Psoas muscle (tissue), 7 donors: ENCODE measurements at regions not wholly inside any gene's neighbourhood (a gene's known extent, or its start where the extent isn't known, plus 50 kb on each side); places are given as distances from the start of the nearest gene placed in this dataset.

Experiments used
- ATAC-seq, 4 donors: fragments of 200-7000 bp; cut with Tn5 transposase; one replicate each; pipeline ENCODE4 v1.9.1; 2020; ENCODE audit warnings: moderate library complexity in 3 of 4, mild to moderate bottlenecking in 2 of 4
- DNase-seq, 2 donors: peaks; one replicate each; pipeline ENCODE4 v3.0.0-alpha.2; 2020
- H3K27ac ChIP-seq: fragments of 200-600 bp; one replicate; pipeline ENCODE4 v1.8.0; 2022
- H3K27me3 ChIP-seq, 3 donors: fragments of 200-600 bp in 1 of 3; one replicate each; pipeline versions ENCODE4 v1.6.1 to v1.8.0; 2013 to 2022; ENCODE audit warnings: low read length in 2 of 3, mild to moderate bottlenecking in 2 of 3, moderate library complexity in 1 of 3; ENCODE audit not compliant: insufficient read depth in 3 of 3
- H3K36me3 ChIP-seq, 2 donors: fragments of 200-600 bp in 1 of 2; one replicate each; pipeline versions ENCODE4 v1.6.1 to v1.8.0; 2013 to 2022; ENCODE audit warnings: low read depth in 1 of 2, mild to moderate bottlenecking in 1 of 2, moderate library complexity in 1 of 2; ENCODE audit not compliant: insufficient read depth in 1 of 2
- H3K4me1 ChIP-seq: fragments of 200-600 bp; one replicate; pipeline ENCODE4 v1.8.0; 2022
- H3K4me3 ChIP-seq: fragments of 200-600 bp; one replicate; pipeline ENCODE4 v1.8.0; 2022; ENCODE audit warnings: mild to moderate bottlenecking
- H3K9me3 ChIP-seq: fragments of 200-600 bp; one replicate; pipeline ENCODE4 v1.8.0; 2022
- WGBS, 3 donors: extraction: QIAGEN DNeasy Blood & Tissue Kit; methylation state at CpG; one replicate each; pipeline versions ENCODE4 v1.1.6 to v1.1.7; 2013; 5-methylcytosine and 5-hydroxymethylcytosine counted together
- intact Hi-C, 2 donors: fragments of 100-400 bp; cut with DNase I; formaldehyde crosslinking; loops; one replicate each; pipeline versions ENCODE4 v1.11.0 to v1.14.2; 2022
- TF ChIP-seq, protein P1 (sequence below): fragments of 200-600 bp; IDR thresholded peaks from one replicate; pipeline ENCODE4 v1.8.0; 2022; ENCODE audit warnings: antibody characterized with exemption
- donor health status: healthy with polysubstance abuse.
- donor health status: DM: no; HTN: no; CAD: no; lungs with moderate emphysema.
- donor health status: Bipolar disorder and iron deficiency.
- donor health status: healthy.
- donor health status: DM: yes; HTN: yes; CAD: no.
- donor health status: DM: no; HTN: no; CAD: no.
- donor health status: DM: yes; HTN: yes; CAD: no.

DNA sequence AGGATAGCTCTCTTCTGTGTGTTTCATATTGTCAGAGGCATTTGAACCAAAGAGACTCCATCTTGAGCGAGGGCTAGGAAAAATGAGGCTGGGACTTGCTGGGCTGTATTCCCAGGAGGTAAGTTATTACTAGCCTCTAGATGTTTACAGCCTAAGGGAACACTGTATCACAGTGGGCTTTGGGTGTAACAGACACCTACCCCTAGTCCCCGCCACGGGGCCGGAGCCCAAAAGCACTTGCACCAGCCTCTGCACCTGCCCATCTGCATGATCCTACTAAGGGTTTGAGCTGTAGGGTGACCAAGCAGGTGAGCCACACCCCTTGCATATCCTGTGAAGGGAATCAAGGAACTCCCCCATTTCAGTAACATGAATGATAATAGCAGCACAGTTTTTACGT is 1972.2 kb downstream of the OLFM4 start:
- H3K4me3 ChIP-seq: no peak overlapping the region
- WGBS, 3 donors: 75 to 84% (median 83%) methylated on average over 5 of the region's 5 CpGs
- intact Hi-C loops: no loop called here

DNA sequence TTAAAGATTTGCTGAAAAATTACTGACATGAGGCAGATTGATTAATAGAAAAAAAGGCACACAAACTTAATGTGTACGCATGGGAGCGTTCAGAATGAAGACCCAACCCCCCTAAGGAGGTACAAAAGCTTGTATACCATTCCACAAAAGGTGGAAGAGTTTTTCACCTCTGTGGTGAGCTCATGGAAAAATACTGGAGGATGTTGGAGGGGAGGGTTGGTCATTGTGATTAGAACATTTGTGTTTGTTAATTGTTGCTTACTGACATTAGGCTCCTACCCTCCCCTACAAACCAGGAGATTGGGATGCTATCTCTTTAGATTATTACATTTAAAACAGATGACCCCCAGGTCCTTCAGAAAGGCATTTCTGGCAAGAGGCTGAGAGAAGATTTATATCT is 1973.3 kb downstream of the OLFM4 start:
- no peaks in the 10 kb centered on the region for H3K4me1 ChIP-seq
- H3K27ac ChIP-seq: no peak overlapping the region
- ATAC-seq: no peak
- TF ChIP-seq, protein P1, sequence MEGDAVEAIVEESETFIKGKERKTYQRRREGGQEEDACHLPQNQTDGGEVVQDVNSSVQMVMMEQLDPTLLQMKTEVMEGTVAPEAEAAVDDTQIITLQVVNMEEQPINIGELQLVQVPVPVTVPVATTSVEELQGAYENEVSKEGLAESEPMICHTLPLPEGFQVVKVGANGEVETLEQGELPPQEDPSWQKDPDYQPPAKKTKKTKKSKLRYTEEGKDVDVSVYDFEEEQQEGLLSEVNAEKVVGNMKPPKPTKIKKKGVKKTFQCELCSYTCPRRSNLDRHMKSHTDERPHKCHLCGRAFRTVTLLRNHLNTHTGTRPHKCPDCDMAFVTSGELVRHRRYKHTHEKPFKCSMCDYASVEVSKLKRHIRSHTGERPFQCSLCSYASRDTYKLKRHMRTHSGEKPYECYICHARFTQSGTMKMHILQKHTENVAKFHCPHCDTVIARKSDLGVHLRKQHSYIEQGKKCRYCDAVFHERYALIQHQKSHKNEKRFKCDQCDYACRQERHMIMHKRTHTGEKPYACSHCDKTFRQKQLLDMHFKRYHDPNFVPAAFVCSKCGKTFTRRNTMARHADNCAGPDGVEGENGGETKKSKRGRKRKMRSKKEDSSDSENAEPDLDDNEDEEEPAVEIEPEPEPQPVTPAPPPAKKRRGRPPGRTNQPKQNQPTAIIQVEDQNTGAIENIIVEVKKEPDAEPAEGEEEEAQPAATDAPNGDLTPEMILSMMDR: no peak
- intact Hi-C loops: no loop called here
- WGBS, 3 donors: 66 to 91% (median 89%) methylated on average over 2 of the region's 2 CpGs
- H3K27me3 ChIP-seq: no peaks in the 10 kb centered on the region
- H3K4me3 ChIP-seq: no peak overlapping the region
- H3K36me3 ChIP-seq: no peaks in the 10 kb centered on the region
- no peaks in the 10 kb centered on the region for H3K9me3 ChIP-seq
- no peak for DNase-seq

More for the DNA sequence above, 1972.2 kb downstream of the OLFM4 start:
- Histone ChIP-seq H3K4me1 (no peaks in the 10 kb centered on the region), H3K36me3 (no peaks in the 10 kb centered on the region), H3K27ac (no peak overlapping the region), H3K27me3 (no peaks in the 10 kb centered on the region), H3K9me3 (no peaks in the 10 kb centered on the region)
- ATAC-seq (no peak), DNase-seq (no peak)
- TF ChIP-seq, protein P1: no peak

DNA sequence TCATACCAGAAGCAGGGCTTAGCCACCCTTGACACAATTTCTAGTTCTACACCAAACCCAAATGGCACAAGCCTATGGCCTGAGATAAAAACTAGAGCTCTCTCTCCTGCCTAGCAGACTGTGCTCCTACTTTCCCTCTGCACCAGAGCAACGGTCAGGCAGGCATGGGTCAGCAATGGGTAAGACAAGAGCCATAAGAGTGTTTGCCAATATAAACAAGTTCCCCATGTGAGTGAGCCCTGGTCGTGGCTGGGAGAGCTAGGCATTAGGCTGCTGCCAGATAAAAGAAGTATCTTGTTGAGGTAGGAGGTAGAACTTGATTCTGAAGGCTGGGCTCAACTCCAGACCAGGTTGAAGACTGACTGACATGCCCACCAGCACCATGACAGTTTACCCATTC is 1979.1 kb downstream of the OLFM4 start:
- Histone ChIP-seq H3K4me3 (no peak overlapping the region), H3K27ac (no peak overlapping the region), H3K9me3 (no peaks in the 10 kb centered on the region), H3K27me3 (no peaks in the 10 kb centered on the region), H3K4me1 (no peaks in the 10 kb centered on the region), H3K36me3 (no peaks in the 10 kb centered on the region)
- WGBS, 3 donors: 32 to 54% (median 41%) methylated on average over 2 of the region's 2 CpGs
- intact Hi-C loops: no loop called here
- DNase-seq: no peak
- no peak for ATAC-seq
- TF ChIP-seq, protein P1: no peak

DNA sequence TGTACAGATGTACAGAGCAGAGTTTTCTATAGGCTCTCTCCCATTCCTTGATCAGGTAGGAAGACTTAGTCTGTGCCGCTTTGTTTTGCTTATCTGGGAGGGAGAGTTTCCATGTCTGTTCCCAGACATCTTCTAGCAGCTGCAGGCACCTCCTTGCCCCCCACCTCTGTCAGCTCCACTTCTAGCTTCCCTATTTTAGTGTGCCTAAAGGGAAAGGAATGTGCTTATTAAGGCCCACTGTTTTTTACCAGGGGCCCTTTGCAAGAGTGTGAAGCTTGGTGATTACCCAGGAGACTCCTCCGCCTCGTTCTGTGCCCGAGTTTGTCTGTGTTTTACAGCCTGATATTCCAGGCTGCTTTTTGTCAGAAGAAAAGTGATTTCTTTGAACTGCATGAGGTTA is 1984.4 kb downstream of the OLFM4 start:
- Histone ChIP-seq H3K9me3 (no peaks in the 10 kb centered on the region), H3K4me3 (no peak overlapping the region), H3K27me3 (no peaks in the 10 kb centered on the region), H3K36me3 (no peaks in the 10 kb centered on the region), H3K4me1 (no peaks in the 10 kb centered on the region), H3K27ac (no peak overlapping the region)
- intact Hi-C loops: no loop called here
- TF ChIP-seq, protein P1: no peak
- WGBS, 3 donors: 15 to 23% (median 16%) methylated on average over 4 of the region's 4 CpGs
- no peak for DNase-seq
- no peak for ATAC-seq

DNA sequence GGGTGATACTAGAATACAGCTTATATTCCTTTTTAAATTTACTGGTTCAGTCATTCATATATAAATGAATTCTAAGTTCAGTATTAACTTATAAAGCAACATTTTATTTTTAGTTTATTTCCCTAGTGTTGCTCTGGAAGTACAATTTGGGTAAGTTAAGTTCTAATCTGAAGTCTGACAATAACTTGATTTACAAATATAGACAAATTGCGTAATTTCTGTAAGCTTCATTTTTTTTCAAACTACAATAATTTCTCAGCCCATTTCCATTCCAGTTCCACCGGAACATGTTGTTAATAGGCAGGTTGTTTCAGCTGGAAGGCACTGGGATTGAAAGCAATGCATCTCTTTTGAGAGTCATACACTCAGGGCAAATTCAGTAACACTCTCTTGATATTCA is 2000.7 kb downstream of the OLFM4 start:
- WGBS, 3 donors: 82 to 95% (median 88%) methylated on average over 2 of the region's 2 CpGs

More for the DNA sequence above, 2000.7 kb downstream of the OLFM4 start:
- H3K4me1 ChIP-seq: no peaks in the 10 kb centered on the region
- no peaks in the 10 kb centered on the region for H3K9me3 ChIP-seq
- H3K27me3 ChIP-seq: no peaks in the 10 kb centered on the region
- intact Hi-C loops: no loop called here
- H3K36me3 ChIP-seq: no peaks in the 10 kb centered on the region
- ATAC-seq: no peak
- no peak overlapping the region for H3K27ac ChIP-seq
- no peak for DNase-seq
- TF ChIP-seq, protein P1: no peak
- H3K4me3 ChIP-seq: no peak overlapping the region
